Osteoblast (primary cell): ENCODE measurements at regions not wholly inside any gene's neighbourhood (a gene's known extent, or its start where the extent isn't known, plus 50 kb on each side); places are given as distances from the start of the nearest gene placed in this dataset.

ENCODE experiments used
- DNase-seq: peaks from one replicate; pipeline ENCODE4 v3.0.0; 2011; ENCODE audit warnings: low spot score, mixed read lengths; ENCODE audit not compliant: insufficient read length; ENCODE audit errors: missing footprints
- H2AFZ ChIP-seq: 2 replicates; pipeline ENCODE4 v1.6.0; 2011; ENCODE audit warnings: mild to moderate bottlenecking, low read length
- H3K27ac ChIP-seq: 2 replicates; pipeline ENCODE4 v1.5.1; 2011; ENCODE audit warnings: mild to moderate bottlenecking, low read depth, low read length, moderate library complexity
- H3K27me3 ChIP-seq: 2 replicates; pipeline ENCODE4 v1.6.0; 2012; ENCODE audit warnings: mild to moderate bottlenecking, control low read depth, inconsistent platforms, low read length, moderate library complexity; ENCODE audit not compliant: insufficient read depth
- H3K36me3 ChIP-seq: 2 replicates; pipeline ENCODE4 v1.5.1; 2011; ENCODE audit warnings: mild to moderate bottlenecking, low read length, control low read depth, moderate library complexity; ENCODE audit not compliant: insufficient read depth
- H3K4me1 ChIP-seq: 2 replicates; pipeline ENCODE4 v1.5.1; 2011; ENCODE audit warnings: mild to moderate bottlenecking, low read length, control low read depth, moderate library complexity; ENCODE audit not compliant: insufficient read depth
- H3K4me2 ChIP-seq: 2 replicates; pipeline ENCODE4 v1.6.0; 2011; ENCODE audit warnings: mild to moderate bottlenecking, low read length; ENCODE audit not compliant: insufficient read depth
- H3K4me3 ChIP-seq: fragments of 200-600 bp; sonication (generic); 3 replicates; pipeline ENCODE4 v1.5.1; 2012; ENCODE audit warnings: mild to moderate bottlenecking, low read length, inconsistent platforms; ENCODE audit not compliant: insufficient read depth
- H3K79me2 ChIP-seq: 2 replicates; pipeline ENCODE4 v1.6.0; 2012; ENCODE audit warnings: mild to moderate bottlenecking, low read length, control low read depth, inconsistent platforms; ENCODE audit not compliant: insufficient read depth
- H3K9me3 ChIP-seq: 2 replicates; pipeline ENCODE4 v1.5.1; 2011; ENCODE audit warnings: low read depth, low read length, control low read depth
- H4K20me1 ChIP-seq: 2 replicates; pipeline ENCODE4 v1.6.0; 2012; ENCODE audit warnings: mild to moderate bottlenecking, low read length, control low read depth; ENCODE audit not compliant: insufficient read depth
- TF ChIP-seq, protein P1 (sequence below): IDR thresholded peaks from 2 replicates; pipeline ENCODE4 v1.5.1; 2011; ENCODE audit warnings: mild to moderate bottlenecking, low read depth, low read length, moderate library complexity; ENCODE audit errors: extremely low read depth

DNA sequence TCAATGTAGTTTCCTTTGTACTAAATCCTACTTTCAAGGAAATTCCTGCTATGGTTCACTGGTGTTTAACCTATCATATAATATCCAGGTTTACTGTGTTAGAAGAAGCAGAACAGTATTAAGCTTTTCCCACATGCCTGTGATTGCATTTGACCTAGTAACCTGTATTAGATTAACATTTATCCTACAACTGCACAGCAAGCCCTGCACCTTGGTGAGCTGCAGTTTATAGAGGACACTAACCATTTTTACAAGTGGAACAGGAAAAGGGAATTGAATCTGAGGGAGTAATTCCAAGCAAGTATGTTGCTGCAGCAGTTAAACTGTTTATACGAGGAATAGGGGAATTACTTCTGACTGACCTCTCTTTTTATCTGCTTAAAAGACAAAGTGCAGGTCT lies 328.6 kb downstream of the ETAA1 start:
- no peak overlapping the region for H3K4me2 ChIP-seq
- H3K27me3 ChIP-seq, result peaks cover 28% of the 10 kb centered on the region
- no peak overlapping the region for H2AFZ ChIP-seq
- H3K4me1 ChIP-seq, result no peaks in the 10 kb centered on the region
- no peak overlapping the region for H3K27ac ChIP-seq
- TF ChIP-seq, protein P1, sequence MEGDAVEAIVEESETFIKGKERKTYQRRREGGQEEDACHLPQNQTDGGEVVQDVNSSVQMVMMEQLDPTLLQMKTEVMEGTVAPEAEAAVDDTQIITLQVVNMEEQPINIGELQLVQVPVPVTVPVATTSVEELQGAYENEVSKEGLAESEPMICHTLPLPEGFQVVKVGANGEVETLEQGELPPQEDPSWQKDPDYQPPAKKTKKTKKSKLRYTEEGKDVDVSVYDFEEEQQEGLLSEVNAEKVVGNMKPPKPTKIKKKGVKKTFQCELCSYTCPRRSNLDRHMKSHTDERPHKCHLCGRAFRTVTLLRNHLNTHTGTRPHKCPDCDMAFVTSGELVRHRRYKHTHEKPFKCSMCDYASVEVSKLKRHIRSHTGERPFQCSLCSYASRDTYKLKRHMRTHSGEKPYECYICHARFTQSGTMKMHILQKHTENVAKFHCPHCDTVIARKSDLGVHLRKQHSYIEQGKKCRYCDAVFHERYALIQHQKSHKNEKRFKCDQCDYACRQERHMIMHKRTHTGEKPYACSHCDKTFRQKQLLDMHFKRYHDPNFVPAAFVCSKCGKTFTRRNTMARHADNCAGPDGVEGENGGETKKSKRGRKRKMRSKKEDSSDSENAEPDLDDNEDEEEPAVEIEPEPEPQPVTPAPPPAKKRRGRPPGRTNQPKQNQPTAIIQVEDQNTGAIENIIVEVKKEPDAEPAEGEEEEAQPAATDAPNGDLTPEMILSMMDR, result no peak
- no peak for DNase-seq
- no peaks in the 10 kb centered on the region for H4K20me1 ChIP-seq
- no peak overlapping the region for H3K4me3 ChIP-seq
- no peaks in the 10 kb centered on the region for H3K79me2 ChIP-seq
- H3K9me3 ChIP-seq, result no peaks in the 10 kb centered on the region
- H3K36me3 ChIP-seq, result no peaks in the 10 kb centered on the region

DNA sequence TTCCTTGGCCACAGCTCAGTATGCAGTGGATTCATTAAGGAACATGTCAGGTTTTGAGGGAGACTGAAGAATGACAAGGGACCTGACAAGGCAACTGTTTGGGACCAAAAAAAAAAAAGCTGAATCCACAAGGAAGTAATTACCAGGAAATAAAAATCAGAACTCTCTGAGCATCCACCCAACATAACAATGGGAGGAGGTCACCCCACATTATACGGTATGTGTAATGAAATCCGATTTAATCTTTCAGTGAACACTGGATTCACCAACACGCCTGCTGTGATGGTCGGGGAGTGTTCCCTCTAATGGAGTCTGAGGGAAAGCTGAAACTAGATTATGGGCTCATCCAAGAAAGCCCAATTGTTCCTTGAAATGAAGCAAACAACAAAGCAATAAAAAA lies 329.3 kb downstream of the ETAA1 start:
- Histone ChIP-seq H3K4me3 (no peak overlapping the region), H3K36me3 (no peaks in the 10 kb centered on the region), H4K20me1 (no peaks in the 10 kb centered on the region), H3K79me2 (no peaks in the 10 kb centered on the region), H3K27me3 (peaks cover 28% of the 10 kb centered on the region), H3K9me3 (no peaks in the 10 kb centered on the region), H3K4me1 (no peaks in the 10 kb centered on the region), H3K27ac (no peak overlapping the region), H3K4me2 (no peak overlapping the region), H2AFZ (no peak overlapping the region)
- DNase-seq, result no peak
- TF ChIP-seq, protein P1, result no peak

DNA sequence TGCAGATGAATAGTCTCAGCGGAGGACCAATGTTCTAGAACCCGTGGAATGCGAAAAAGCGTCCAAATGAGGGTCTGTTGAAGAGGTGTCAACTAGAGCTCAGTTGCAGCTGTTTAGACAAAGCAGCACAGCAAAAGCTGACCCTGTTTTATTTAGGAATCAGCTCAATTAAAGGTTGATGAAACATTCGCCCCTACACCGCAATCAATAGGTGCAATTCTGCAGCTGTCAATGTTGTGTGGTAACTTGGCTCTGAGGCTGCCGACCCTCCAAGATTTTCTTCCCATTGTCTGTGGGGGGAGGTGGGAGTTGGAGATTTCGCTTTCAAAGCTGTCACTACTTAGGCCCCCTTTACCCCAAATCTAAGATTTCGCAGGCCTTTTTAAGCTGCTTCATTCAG lies 330.0 kb downstream of the ETAA1 start:
- TF ChIP-seq, protein P1, result no peak
- Histone ChIP-seq H3K4me1 (no peaks in the 10 kb centered on the region), H4K20me1 (no peaks in the 10 kb centered on the region), H3K36me3 (no peaks in the 10 kb centered on the region), H3K79me2 (no peaks in the 10 kb centered on the region), H3K4me3 (no peak overlapping the region), H3K27ac (no peak overlapping the region), H2AFZ (no peak overlapping the region), H3K27me3 (peaks cover 28% of the 10 kb centered on the region), H3K4me2 (no peak overlapping the region), H3K9me3 (no peaks in the 10 kb centered on the region)
- no peak for DNase-seq

DNA sequence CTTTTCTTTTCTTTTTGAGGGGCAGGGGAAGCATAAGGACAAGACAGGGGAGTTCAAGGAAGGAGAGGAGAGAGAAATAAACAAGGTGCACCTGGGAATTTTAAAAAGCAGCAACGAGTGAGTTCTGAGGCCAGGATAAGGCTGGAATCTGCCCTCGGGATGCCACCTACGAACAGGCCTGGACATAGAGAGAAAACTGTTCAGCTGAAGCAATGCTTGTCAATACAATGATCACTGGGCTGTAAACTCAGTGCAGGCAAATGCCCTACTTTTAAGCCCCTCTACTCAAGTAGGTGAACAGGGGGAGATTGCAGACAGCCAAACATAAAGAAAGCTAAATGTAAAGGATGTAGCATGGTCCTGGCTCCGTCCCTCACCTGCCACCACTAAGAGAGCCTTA lies 330.5 kb downstream of the ETAA1 start:
- no peaks in the 10 kb centered on the region for H3K79me2 ChIP-seq
- peaks cover 28% of the 10 kb centered on the region for H3K27me3 ChIP-seq
- H3K4me1 ChIP-seq, result no peaks in the 10 kb centered on the region
- H3K4me3 ChIP-seq, result no peak overlapping the region
- TF ChIP-seq, protein P1, result no peak
- no peak overlapping the region for H3K27ac ChIP-seq
- no peaks in the 10 kb centered on the region for H4K20me1 ChIP-seq
- H3K9me3 ChIP-seq, result no peaks in the 10 kb centered on the region
- H2AFZ ChIP-seq, result no peak overlapping the region
- DNase-seq, result no peak
- H3K36me3 ChIP-seq, result no peaks in the 10 kb centered on the region
- no peak overlapping the region for H3K4me2 ChIP-seq
